ENCODE measurements at regions not wholly inside any gene's neighbourhood (a gene's known extent, or its start where the extent isn't known, plus 50 kb on each side); places are given as distances from the start of the nearest gene placed in this dataset.

GRCh38 chr5:135690466-135690865 is 111.7 kb upstream of the CXCL14 start:
- no peak for DNase-seq
- H3K27me3 Mint-ChIP-seq (ENCODE audit: unreplicated experiment) = peaks cover 76% of the 10 kb centered on the region
- TF ChIP-seq, protein P1, sequence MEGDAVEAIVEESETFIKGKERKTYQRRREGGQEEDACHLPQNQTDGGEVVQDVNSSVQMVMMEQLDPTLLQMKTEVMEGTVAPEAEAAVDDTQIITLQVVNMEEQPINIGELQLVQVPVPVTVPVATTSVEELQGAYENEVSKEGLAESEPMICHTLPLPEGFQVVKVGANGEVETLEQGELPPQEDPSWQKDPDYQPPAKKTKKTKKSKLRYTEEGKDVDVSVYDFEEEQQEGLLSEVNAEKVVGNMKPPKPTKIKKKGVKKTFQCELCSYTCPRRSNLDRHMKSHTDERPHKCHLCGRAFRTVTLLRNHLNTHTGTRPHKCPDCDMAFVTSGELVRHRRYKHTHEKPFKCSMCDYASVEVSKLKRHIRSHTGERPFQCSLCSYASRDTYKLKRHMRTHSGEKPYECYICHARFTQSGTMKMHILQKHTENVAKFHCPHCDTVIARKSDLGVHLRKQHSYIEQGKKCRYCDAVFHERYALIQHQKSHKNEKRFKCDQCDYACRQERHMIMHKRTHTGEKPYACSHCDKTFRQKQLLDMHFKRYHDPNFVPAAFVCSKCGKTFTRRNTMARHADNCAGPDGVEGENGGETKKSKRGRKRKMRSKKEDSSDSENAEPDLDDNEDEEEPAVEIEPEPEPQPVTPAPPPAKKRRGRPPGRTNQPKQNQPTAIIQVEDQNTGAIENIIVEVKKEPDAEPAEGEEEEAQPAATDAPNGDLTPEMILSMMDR (IDR thresholded peaks at IDR 0.05; ENCODE audit: unreplicated experiment) = no peak
- H3K27ac Mint-ChIP-seq (ENCODE audit: unreplicated experiment) = no peak overlapping the region
- no peak overlapping the region for H3K4me3 Mint-ChIP-seq (ENCODE audit: low read depth, unreplicated experiment)
- CTCF ChIA-PET = interaction anchor here (0.5 to 1.7 kb wide), 3 partner anchors 11 to 1513 kb away, joined by 3 to 4 read pairs (median 4); no protein-coding TSS in a partner anchor
- no TSS peak for BruUV-seq (replicated peaks)
- no peaks in the 10 kb centered on the region for H3K36me3 Mint-ChIP-seq (ENCODE audit: insufficient read depth, unreplicated experiment)
- H3K4me1 Mint-ChIP-seq (ENCODE audit: low read depth, unreplicated experiment) = no peaks in the 10 kb centered on the region
- intact Hi-C loops (cut with micrococcal nuclease; ENCODE audit: unreplicated experiment) = no loop called here
- H3K9me3 Mint-ChIP-seq (ENCODE audit: low read depth, unreplicated experiment) = no peaks in the 10 kb centered on the region

- DNase-seq = no peak
- CTCF ChIA-PET = interaction anchor here (1.7 kb wide), 1 partner anchor 16 kb away, joined by 4 read pairs; no protein-coding TSS in a partner anchor
- Mint-ChIP-seq H3K27me3 (ENCODE audit: unreplicated experiment) (peaks cover 66% of the 10 kb centered on the region), H3K4me1 (ENCODE audit: low read depth, unreplicated experiment) (no peaks in the 10 kb centered on the region), H3K9me3 (ENCODE audit: low read depth, unreplicated experiment) (no peaks in the 10 kb centered on the region), H3K36me3 (ENCODE audit: insufficient read depth, unreplicated experiment) (no peaks in the 10 kb centered on the region), H3K4me3 (ENCODE audit: low read depth, unreplicated experiment) (no peak overlapping the region), H3K27ac (ENCODE audit: unreplicated experiment) (no peak overlapping the region)
- TF ChIP-seq, protein P1 (IDR thresholded peaks at IDR 0.05; ENCODE audit: unreplicated experiment) = no peak
- BruUV-seq (replicated peaks) = no TSS peak
- intact Hi-C loops (cut with micrococcal nuclease; ENCODE audit: unreplicated experiment) = no loop called here
These were observed 110.7 kb upstream of the CXCL14 start for GRCh38 chr5:135689506-135689905.

- no peak for DNase-seq
- no peak overlapping the region for H3K27ac Mint-ChIP-seq (ENCODE audit: unreplicated experiment)
- CTCF ChIA-PET = interaction anchor here (1.0 kb wide), 1 partner anchor 50 kb away, joined by 4 read pairs; no protein-coding TSS in a partner anchor
- intact Hi-C loops (cut with micrococcal nuclease; ENCODE audit: unreplicated experiment) = no loop called here
- H3K36me3 Mint-ChIP-seq (ENCODE audit: insufficient read depth, unreplicated experiment) = no peaks in the 10 kb centered on the region
- no TSS peak for BruUV-seq (replicated peaks)
- peaks cover 60% of the 10 kb centered on the region for H3K27me3 Mint-ChIP-seq (ENCODE audit: unreplicated experiment)
- H3K4me3 Mint-ChIP-seq (ENCODE audit: low read depth, unreplicated experiment) = no peak overlapping the region
- H3K4me1 Mint-ChIP-seq (ENCODE audit: low read depth, unreplicated experiment) = no peaks in the 10 kb centered on the region
- TF ChIP-seq, protein P1 (IDR thresholded peaks at IDR 0.05; ENCODE audit: unreplicated experiment) = no peak
- H3K9me3 Mint-ChIP-seq (ENCODE audit: low read depth, unreplicated experiment) = no peaks in the 10 kb centered on the region
These were observed 109.6 kb upstream of the CXCL14 start for GRCh38 chr5:135688385-135688784.

GRCh38 chr5:135683189-135683588 is 104.4 kb upstream of the CXCL14 start:
- no peaks in the 10 kb centered on the region for H3K36me3 Mint-ChIP-seq (ENCODE audit: insufficient read depth, unreplicated experiment)
- H3K9me3 Mint-ChIP-seq (ENCODE audit: low read depth, unreplicated experiment) = no peaks in the 10 kb centered on the region
- H3K4me1 Mint-ChIP-seq (ENCODE audit: low read depth, unreplicated experiment) = no peaks in the 10 kb centered on the region
- CTCF ChIA-PET = no interaction called here
- intact Hi-C loops (cut with micrococcal nuclease; ENCODE audit: unreplicated experiment) = no loop called here
- no peak overlapping the region for H3K4me3 Mint-ChIP-seq (ENCODE audit: low read depth, unreplicated experiment)
- H3K27me3 Mint-ChIP-seq (ENCODE audit: unreplicated experiment) = peaks cover 19% of the 10 kb centered on the region
- BruUV-seq (replicated peaks) = no TSS peak
- TF ChIP-seq, protein P1 (IDR thresholded peaks at IDR 0.05; ENCODE audit: unreplicated experiment) = no peak
- no peak for DNase-seq
- no peak overlapping the region for H3K27ac Mint-ChIP-seq (ENCODE audit: unreplicated experiment)

All from Calu3 (cell line).